WERI-Rb-1 (cell line): ENCODE measurements at regions not wholly inside any gene's neighbourhood (a gene's known extent, or its start where the extent isn't known, plus 50 kb on each side); places are given as distances from the start of the nearest gene placed in this dataset.

Experiments
- DNase-seq: peaks from one replicate; pipeline ENCODE4 v3.0.0-alpha.2; 2020
- H3K27ac ChIP-seq: fragments of 250-450 bp; sonication (Bioruptor Pico); 2 replicates; pipeline ENCODE4 v1.5.1; 2020; ENCODE audit warnings: mild to moderate bottlenecking, moderate library complexity
- H3K27me3 ChIP-seq: fragments of 250-450 bp; sonication (Bioruptor Pico); 2 replicates; pipeline ENCODE4 v1.5.1; 2021; ENCODE audit warnings: mild to moderate bottlenecking, low read depth, moderate library complexity; ENCODE audit not compliant: insufficient read depth, severe bottlenecking
- H3K36me3 ChIP-seq: fragments of 250-450 bp; sonication (Bioruptor Pico); 2 replicates; pipeline ENCODE4 v1.5.1; 2020; ENCODE audit warnings: mild to moderate bottlenecking, moderate library complexity
- H3K4me3 ChIP-seq: 2 replicates; pipeline ENCODE4 v1.5.1; 2011; ENCODE audit warnings: low read depth, mild to moderate bottlenecking, control low read depth, low read length
- H3K9me3 ChIP-seq: fragments of 250-450 bp; sonication (Bioruptor Pico); 2 replicates; pipeline ENCODE4 v1.5.1; 2021; ENCODE audit warnings: mild to moderate bottlenecking, moderate library complexity; ENCODE audit not compliant: severe bottlenecking
- TF ChIP-seq, protein P1 (sequence below): IDR thresholded peaks from 2 replicates; pipeline ENCODE4 v1.5.1; 2011; ENCODE audit warnings: low read depth, mild to moderate bottlenecking, control low read depth, inconsistent platforms, low read length

DNA sequence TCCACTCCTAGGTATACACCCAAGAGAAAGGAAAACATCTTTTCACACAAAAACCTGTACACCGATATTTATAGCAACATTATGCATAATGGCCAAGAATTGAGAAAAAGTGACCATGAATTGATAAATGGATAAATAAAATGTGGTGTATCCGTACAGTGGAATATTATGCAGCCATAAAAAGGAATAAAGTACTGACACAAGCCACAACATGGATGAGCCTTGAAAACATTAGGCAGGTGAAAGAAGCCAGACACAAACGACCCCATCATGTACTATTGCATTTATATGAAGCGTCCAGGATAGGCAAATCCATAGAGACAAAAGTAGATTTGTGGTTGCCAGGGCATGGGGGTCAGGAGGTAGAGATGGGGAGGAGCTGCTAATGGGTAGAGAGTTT, 64.2 kb upstream of the SLC6A6 start:
- H3K9me3 ChIP-seq: no peaks in the 10 kb centered on the region
- H3K36me3 ChIP-seq: no peaks in the 10 kb centered on the region
- TF ChIP-seq, protein P1, sequence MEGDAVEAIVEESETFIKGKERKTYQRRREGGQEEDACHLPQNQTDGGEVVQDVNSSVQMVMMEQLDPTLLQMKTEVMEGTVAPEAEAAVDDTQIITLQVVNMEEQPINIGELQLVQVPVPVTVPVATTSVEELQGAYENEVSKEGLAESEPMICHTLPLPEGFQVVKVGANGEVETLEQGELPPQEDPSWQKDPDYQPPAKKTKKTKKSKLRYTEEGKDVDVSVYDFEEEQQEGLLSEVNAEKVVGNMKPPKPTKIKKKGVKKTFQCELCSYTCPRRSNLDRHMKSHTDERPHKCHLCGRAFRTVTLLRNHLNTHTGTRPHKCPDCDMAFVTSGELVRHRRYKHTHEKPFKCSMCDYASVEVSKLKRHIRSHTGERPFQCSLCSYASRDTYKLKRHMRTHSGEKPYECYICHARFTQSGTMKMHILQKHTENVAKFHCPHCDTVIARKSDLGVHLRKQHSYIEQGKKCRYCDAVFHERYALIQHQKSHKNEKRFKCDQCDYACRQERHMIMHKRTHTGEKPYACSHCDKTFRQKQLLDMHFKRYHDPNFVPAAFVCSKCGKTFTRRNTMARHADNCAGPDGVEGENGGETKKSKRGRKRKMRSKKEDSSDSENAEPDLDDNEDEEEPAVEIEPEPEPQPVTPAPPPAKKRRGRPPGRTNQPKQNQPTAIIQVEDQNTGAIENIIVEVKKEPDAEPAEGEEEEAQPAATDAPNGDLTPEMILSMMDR: no peak
- no peaks in the 10 kb centered on the region for H3K27me3 ChIP-seq
- H3K4me3 ChIP-seq: no peak overlapping the region
- no peak overlapping the region for H3K27ac ChIP-seq
- DNase-seq: no peak

DNA sequence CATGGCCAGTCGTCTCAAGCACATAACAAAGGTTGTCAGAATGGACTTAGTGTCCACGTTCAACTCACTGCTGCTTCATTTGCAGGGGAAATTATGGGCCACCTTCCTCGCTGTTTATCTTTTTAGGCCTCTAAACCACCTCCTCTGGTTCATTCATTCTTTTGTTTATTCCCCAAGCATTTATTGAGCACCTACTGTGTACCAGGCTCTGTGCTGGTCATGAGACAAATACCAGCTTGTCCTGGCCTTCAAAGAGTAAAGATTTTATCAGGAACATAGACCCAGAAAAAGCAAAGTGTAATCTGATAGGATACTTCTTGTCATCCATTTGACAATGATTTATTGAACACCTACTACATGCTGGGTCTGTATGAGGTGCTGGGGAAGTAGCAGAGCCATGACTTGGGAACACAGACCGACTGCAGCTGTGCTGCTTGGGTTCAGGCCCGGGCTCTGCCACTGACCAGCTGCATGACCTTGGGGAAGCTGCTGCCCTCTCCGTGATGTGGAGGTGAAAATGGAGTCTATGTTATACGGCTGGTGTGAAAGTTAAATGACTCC, 63.4 kb upstream of the SLC6A6 start:
- no peaks in the 10 kb centered on the region for H3K36me3 ChIP-seq
- no peak overlapping the region for H3K4me3 ChIP-seq
- H3K9me3 ChIP-seq: no peaks in the 10 kb centered on the region
- TF ChIP-seq, protein P1: no peak
- DNase-seq: no peak
- H3K27ac ChIP-seq: no peak overlapping the region
- no peaks in the 10 kb centered on the region for H3K27me3 ChIP-seq

DNA sequence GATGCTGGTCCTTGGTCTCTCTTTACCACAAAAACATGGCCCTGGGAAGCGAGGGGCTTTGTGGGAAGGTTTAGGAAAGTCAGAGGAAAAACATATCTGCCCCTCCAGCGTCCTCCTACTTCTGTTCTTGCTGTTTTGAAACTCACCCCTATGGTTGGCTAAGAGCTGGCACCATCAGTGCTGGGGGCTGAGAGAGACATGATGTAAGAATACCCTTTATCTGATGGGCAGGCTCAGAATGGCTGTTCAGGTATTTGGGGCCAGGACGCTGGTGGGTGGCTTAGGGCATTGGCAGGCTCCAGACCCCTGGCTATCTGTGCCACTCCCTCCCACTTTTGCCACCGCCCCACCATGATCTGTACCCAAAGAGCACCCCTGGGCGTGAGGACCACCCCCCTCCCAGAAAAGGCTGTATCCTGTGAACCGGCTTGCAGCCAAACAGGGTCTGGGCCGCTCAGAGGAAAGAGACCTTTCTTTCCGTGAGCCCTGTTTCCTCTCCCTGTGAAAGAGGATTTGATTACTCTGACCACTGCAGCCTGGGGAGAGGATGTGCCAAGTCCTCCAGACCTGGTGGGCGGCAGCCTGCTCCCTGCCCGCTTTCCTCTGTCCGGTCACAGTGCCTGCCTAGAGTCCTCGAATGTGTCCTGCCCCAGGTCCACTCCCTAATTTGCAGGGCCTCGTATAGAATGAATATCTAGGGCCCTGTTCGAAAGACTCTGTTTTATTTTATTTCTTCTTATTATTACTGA, 61.3 kb upstream of the SLC6A6 start:
- DNase-seq: no peak
- H3K9me3 ChIP-seq: no peaks in the 10 kb centered on the region
- TF ChIP-seq, protein P1: no peak
- H3K36me3 ChIP-seq: no peaks in the 10 kb centered on the region
- no peak overlapping the region for H3K4me3 ChIP-seq
- H3K27ac ChIP-seq: no peak overlapping the region
- H3K27me3 ChIP-seq: no peaks in the 10 kb centered on the region

DNA sequence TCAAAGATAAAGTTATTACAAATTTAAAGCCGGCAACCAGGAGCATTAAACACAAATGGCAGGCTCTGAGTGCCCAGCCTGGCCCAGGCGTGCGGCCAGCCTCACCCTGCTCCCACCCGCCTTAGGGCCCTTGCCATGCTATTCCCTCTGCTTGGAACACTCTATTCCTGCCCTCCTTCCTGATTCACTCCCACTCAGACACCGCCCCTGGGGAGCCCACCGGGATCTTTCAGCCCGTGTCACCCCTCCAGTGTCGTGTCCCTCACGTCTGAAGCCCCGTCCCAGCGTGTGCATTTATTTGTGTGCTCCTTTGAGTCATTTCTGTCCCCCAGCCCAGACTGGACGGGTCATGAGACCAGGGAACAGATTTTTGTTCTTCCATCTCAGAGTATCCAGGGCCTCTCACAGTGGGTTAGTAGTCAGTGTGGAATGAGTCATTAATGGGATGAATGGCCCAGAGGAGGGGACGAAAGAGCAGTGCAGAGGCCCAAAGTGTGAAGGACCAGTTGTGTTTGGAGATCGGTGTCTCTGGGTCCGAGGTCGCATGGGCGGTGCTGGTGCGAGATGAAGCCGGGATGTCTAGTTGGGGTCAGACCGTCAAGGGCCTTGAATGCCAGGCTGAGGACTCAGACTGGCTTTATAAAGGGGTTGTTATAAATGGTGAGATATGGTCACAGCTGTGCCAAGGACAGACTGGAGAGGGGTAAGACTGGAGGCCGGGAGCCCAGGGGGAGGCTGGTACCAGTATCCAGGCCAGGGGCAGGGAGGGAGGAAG, 58.9 kb upstream of the SLC6A6 start:
- Histone ChIP-seq H3K36me3 (no peaks in the 10 kb centered on the region), H3K9me3 (no peaks in the 10 kb centered on the region), H3K27ac (no peak overlapping the region), H3K27me3 (no peaks in the 10 kb centered on the region), H3K4me3 (no peak overlapping the region)
- TF ChIP-seq, protein P1: no peak
- no peak for DNase-seq

- no peaks in the 10 kb centered on the region for H3K9me3 ChIP-seq
- no peaks in the 10 kb centered on the region for H3K27me3 ChIP-seq
- no peak overlapping the region for H3K4me3 ChIP-seq
- TF ChIP-seq, protein P1: no peak
- DNase-seq: no peak
- no peaks in the 10 kb centered on the region for H3K36me3 ChIP-seq
- H3K27ac ChIP-seq: no peak overlapping the region
These were observed 58.1 kb upstream of the SLC6A6 start for GRCh38 chr3:14344351-14344750.
